SU-DHL-6 (cell line): ENCODE measurements at regions not wholly inside any gene's neighbourhood (a gene's known extent, or its start where the extent isn't known, plus 50 kb on each side); places are given as distances from the start of the nearest gene placed in this dataset.

Experiments
- CTCF ChIP-seq: fragments of 200-600 bp; sonication (generic); IDR thresholded peaks from one replicate; pipeline ENCODE4 v1.5.1; 2017; ENCODE audit warnings: antibody characterized with exemption, mild to moderate bottlenecking, low read length, moderate library complexity; ENCODE audit not compliant: insufficient read depth, poor library complexity, severe bottlenecking
- EZH2phosphoT487 ChIP-seq: fragments of 200-600 bp; sonication (generic), shearing (Covaris generic); conservative IDR thresholded peaks from 2 replicates; pipeline ENCODE4 v1.6.1; 2018; ENCODE audit warnings: mild to moderate bottlenecking, antibody characterized with exemption, low read length, moderate library complexity, mixed read lengths

- TF ChIP-seq CTCF (no peak), EZH2phosphoT487 (no peak)
Measured at GRCh38 chr9:27628311-27628710, 55.0 kb upstream of the C9orf72 start.
